GM12873 (cell line): ENCODE measurements at regions not wholly inside any gene's neighbourhood (a gene's known extent, or its start where the extent isn't known, plus 50 kb on each side); places are given as distances from the start of the nearest gene placed in this dataset.

Source experiments
- TF ChIP-seq, protein P1 (sequence below): IDR thresholded peaks from 2 replicates; pipeline ENCODE4 v1.5.1; 2012; ENCODE audit warnings: low read depth, mild to moderate bottlenecking, moderate library complexity, low read length, control low read depth; ENCODE audit not compliant: insufficient read depth; ENCODE audit errors: missing control alignments

DNA sequence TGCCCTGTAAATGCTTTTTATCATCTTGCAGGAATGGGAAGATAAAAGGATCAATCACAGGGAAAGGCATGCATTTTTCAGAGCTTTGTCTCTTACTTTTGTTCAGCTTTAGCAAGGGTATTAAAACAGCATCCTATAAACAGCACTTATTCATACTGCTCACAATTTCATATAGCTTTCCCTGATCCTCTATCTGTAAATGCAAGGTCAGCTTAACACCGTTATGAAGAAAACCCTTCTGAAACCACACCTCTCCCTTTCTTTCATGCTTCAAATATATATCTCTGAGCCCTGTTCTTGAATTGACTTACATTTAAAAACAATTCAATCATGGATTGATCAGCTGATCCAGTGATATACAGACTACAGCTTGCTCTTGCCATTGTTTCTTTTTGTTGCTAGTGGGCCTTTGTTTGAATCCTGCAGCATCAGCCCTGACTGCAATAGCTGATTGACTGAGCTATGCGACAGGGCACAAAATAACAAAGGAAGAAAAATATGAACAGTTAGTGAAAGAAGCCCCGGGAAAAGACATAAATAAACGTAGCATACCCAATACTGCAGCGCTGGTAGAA, 795.5 kb upstream of the CDH2 start:
- TF ChIP-seq, protein P1, sequence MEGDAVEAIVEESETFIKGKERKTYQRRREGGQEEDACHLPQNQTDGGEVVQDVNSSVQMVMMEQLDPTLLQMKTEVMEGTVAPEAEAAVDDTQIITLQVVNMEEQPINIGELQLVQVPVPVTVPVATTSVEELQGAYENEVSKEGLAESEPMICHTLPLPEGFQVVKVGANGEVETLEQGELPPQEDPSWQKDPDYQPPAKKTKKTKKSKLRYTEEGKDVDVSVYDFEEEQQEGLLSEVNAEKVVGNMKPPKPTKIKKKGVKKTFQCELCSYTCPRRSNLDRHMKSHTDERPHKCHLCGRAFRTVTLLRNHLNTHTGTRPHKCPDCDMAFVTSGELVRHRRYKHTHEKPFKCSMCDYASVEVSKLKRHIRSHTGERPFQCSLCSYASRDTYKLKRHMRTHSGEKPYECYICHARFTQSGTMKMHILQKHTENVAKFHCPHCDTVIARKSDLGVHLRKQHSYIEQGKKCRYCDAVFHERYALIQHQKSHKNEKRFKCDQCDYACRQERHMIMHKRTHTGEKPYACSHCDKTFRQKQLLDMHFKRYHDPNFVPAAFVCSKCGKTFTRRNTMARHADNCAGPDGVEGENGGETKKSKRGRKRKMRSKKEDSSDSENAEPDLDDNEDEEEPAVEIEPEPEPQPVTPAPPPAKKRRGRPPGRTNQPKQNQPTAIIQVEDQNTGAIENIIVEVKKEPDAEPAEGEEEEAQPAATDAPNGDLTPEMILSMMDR, result no peak

DNA sequence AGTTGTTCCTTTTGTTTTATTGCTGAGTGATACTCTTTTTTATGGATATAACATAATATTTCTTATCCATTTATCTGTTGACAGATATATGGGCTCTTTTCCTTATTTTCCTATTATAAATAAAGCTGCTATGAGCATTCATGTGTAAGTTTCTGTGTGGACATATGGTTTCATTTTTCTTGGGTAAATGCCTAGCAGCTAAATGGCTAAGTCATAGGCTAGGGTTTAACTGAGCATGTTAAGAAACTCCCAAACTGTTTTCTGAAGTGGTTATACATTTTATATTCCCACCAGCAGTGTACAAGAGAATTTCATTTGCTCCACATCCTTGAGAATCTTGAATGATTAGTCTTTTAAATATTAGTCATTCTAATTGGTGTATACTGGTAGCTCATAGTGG, 786.6 kb upstream of the CDH2 start:
- TF ChIP-seq, protein P1, result no peak

DNA sequence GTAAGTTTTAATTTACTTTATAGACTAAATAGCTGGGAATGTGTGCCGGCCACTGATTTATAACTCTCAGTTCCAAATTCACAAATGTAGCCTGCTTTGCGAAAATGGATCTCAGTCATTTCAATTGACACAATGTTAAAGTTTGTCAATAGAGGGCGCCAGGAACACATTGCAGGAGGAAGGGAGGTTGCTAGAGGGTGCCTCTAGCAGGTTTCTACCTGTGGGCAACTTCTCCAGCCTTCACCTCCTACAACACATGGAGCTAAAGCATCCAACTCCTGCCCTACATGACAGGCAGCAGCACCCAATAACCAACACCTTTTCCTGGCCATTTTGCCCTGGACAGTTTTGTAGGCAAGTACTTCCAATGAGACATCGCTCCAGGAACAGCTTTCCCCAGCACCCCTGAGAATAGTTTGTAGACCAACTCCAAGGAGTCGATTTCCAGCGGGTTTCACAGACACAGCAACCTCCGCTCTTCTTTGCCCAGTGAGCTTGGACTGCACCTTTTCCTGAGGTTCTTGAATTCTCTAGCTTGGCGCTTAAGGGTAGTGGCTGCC, 784.8 kb upstream of the CDH2 start:
- TF ChIP-seq, protein P1, result peak; percentile 40

DNA sequence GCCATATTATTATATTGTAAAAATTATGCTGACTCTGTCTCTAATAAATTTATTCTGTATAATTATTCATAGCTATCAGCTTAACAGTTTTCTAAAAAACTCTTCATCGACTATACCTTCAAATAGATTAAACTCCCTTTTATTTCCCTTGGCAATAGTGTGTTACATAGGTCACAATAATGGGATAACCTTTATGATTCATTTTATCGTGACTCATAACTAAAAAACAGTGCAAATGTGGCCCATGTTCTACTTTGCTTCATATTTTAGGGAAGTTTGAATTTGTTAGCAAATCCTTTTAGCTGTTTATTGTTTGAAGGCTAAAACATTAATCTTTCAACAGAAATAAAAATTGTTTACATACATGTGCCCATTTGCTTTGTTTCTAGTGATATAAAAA, 783.2 kb upstream of the CDH2 start:
- TF ChIP-seq, protein P1, result no peak

DNA sequence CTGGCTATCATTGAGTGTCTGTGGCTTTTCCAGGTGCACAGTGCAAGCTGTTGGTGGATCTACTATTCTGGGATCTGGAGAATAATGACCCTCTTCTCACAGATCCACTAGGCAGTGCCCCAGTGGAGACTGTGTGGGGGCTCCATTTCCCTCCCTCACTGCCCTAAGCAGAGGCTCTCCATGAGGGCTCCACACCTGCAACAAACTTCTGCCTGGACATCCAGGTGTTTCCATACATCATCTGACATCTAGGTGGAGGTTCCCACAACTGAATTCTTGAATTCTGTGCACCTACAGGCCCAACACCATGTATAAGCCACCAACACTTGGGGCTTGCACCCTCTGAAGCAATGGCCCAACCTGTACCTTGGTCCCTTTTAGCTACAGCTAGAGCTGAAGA, 775.4 kb upstream of the CDH2 start:
- TF ChIP-seq, protein P1, result no peak

DNA sequence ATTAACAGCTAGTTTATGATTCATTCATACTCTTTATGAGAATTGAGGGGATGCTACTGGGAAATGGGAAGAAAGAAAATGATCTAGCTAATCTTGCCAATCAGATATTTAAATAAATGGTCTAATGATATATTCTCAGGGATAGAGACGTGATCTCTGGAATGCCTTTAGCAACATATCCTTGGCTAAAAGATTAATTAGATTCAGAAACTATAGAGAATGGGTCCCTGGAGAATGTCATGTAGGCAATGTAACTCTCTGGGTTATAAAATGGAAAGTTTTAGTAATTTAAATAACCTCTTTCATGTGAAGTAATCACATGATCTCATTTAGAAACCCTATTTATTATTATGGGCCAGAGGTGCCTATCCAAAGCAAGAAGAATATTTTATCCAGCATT, 771.0 kb upstream of the CDH2 start:
- TF ChIP-seq, protein P1, result no peak

DNA sequence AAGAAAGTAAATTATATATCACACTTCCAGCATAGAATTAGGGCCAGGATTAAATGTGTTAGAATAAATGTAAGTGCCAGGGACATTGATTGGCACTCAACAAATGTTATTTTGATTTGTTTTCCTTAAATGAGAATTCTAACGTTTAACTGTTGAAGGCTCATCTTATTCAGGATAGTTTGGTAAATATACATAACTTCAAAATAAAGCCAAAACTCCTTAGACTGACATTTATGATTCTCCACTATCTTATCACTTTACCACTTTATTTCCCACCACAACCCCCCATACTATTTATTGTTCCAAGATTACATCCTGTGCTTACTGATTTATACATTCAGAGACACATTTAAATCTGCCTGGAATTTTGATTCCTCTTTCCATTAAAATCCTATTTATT, 769.5 kb upstream of the CDH2 start:
- TF ChIP-seq, protein P1, result no peak

DNA sequence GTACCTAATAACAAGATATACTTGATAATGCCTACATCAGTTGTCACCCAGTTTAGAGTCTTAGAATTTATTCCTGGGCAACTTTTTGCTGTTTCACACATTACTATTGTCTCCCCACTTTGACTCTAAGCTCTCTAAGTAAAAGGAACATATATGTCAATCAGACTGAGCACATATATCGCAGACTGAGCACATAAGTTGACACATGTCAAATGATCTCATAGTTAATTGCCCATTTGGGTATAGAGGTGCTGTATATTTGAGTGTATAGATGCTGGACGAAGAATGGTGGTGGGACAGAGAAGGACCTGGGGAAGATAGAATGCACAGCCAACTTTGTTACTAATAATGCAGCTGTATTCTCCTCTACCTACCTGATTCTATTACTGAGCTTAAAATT, 746.0 kb upstream of the CDH2 start:
- TF ChIP-seq, protein P1, result no peak
